Caki2 (cell line): ENCODE measurements at regions not wholly inside any gene's neighbourhood (a gene's known extent, or its start where the extent isn't known, plus 50 kb on each side); places are given as distances from the start of the nearest gene placed in this dataset.

ENCODE experiments used
- DNase-seq: peaks from one replicate; pipeline ENCODE4 v3.0.0-alpha.2; 2015; ENCODE audit warnings: low read depth
- in situ Hi-C: cut with HindIII; loops from 2 replicates; pipeline ENCODE4 v1.10.0; 2016; ENCODE audit warnings: low sequenced_read_pairs, low pct_unique_long_range_greater_than_20kb, mixed read lengths

GRCh38 chr14:34134484-34134883 lies 183.6 kb upstream of the EGLN3 start:
- DNase-seq: no peak
- in situ Hi-C loops: no loop called here

GRCh38 chr14:34129927-34130552 lies 179.2 kb upstream of the EGLN3 start:
- in situ Hi-C loops: no loop called here
- DNase-seq: no peak

- in situ Hi-C loops: no loop called here
- no peak for DNase-seq
Observed at GRCh38 chr14:34128665-34129064, 177.8 kb upstream of the EGLN3 start.

- no peak for DNase-seq
- in situ Hi-C loops: no loop called here
Observed at GRCh38 chr14:34126586-34126985, 175.7 kb upstream of the EGLN3 start.

- no peak for DNase-seq
- in situ Hi-C loops: no loop called here
Observed at GRCh38 chr14:34124585-34124984, 173.7 kb upstream of the EGLN3 start.

- DNase-seq: no peak
- in situ Hi-C loops: no loop called here
Observed at GRCh38 chr14:34122650-34123049, 171.8 kb upstream of the EGLN3 start.

- no peak for DNase-seq
- in situ Hi-C loops: no loop called here
Observed at GRCh38 chr14:34122081-34122480, 171.2 kb upstream of the EGLN3 start.

GRCh38 chr14:34120185-34120977 lies 169.5 kb upstream of the EGLN3 start:
- no peak for DNase-seq
- in situ Hi-C loops: no loop called here

GRCh38 chr14:34119107-34119858 lies 168.4 kb upstream of the EGLN3 start:
- no peak for DNase-seq
- in situ Hi-C loops: no loop called here

- DNase-seq: no peak
- in situ Hi-C loops: no loop called here
Observed at GRCh38 chr14:34113991-34114390, 163.1 kb upstream of the EGLN3 start.

GRCh38 chr14:34113005-34113511 lies 162.2 kb upstream of the EGLN3 start:
- in situ Hi-C loops: no loop called here
- DNase-seq: peak; percentile 41

- no peak for DNase-seq
- in situ Hi-C loops: no loop called here
Observed at GRCh38 chr14:34111953-34112352, 161.1 kb upstream of the EGLN3 start.

GRCh38 chr14:34111505-34111904 lies 160.6 kb upstream of the EGLN3 start:
- no peak for DNase-seq
- in situ Hi-C loops: no loop called here

- in situ Hi-C loops: no loop called here
- no peak for DNase-seq
Observed at GRCh38 chr14:34110531-34110930, 159.7 kb upstream of the EGLN3 start.

GRCh38 chr14:34107441-34107840 lies 156.6 kb upstream of the EGLN3 start:
- DNase-seq: no peak
- in situ Hi-C loops: no loop called here

- DNase-seq: no peak
- in situ Hi-C loops: no loop called here
Observed at GRCh38 chr14:34106310-34106709, 155.4 kb upstream of the EGLN3 start.

GRCh38 chr14:34104489-34105397 lies 153.9 kb upstream of the EGLN3 start:
- no peak for DNase-seq
- in situ Hi-C loops: no loop called here

- in situ Hi-C loops: no loop called here
- DNase-seq: no peak
Observed at GRCh38 chr14:34103176-34103575, 152.3 kb upstream of the EGLN3 start.
